Hepatocyte (in vitro differentiated cells): ENCODE measurements at regions not wholly inside any gene's neighbourhood (a gene's known extent, or its start where the extent isn't known, plus 50 kb on each side); places are given as distances from the start of the nearest gene placed in this dataset.

Experiments
- CTCF ChIP-seq: fragments of 200-600 bp; sonication (generic); IDR thresholded peaks from 2 replicates; pipeline ENCODE4 v1.5.1; 2016; ENCODE audit warnings: antibody characterized with exemption, mild to moderate bottlenecking; ENCODE audit not compliant: poor library complexity
- EZH2 ChIP-seq: fragments of 200-600 bp; sonication (generic); IDR thresholded peaks from 2 replicates; pipeline ENCODE4 v1.6.1; 2016; ENCODE audit warnings: antibody characterized with exemption, mild to moderate bottlenecking, borderline replicate concordance

GRCh38 chr7:83814480-83814879 lies 165.5 kb upstream of the SEMA3E start:
- TF ChIP-seq CTCF (no peak), EZH2 (no peak)
